WTC11 (cell line): ENCODE measurements at regions not wholly inside any gene's neighbourhood (a gene's known extent, or its start where the extent isn't known, plus 50 kb on each side); places are given as distances from the start of the nearest gene placed in this dataset.

ENCODE experiments used
- AFF4 ChIP-seq: sonication (generic); formaldehyde crosslinking; IDR thresholded peaks from 2 replicates; pipeline ENCODE4 v1.8.1; 2023; ENCODE audit warnings: mild to moderate bottlenecking, missing genetic modification reagents, borderline replicate concordance
- ATF1 ChIP-seq: sonication (generic); formaldehyde crosslinking; IDR thresholded peaks from 2 replicates; pipeline ENCODE4 v1.8.1; 2023; ENCODE audit warnings: mild to moderate bottlenecking, moderate library complexity, missing genetic modification reagents
- ELF4 ChIP-seq: sonication (generic); formaldehyde crosslinking; IDR thresholded peaks from 2 replicates; pipeline ENCODE4 v1.8.1; 2022; ENCODE audit warnings: low read depth, mild to moderate bottlenecking, moderate library complexity, missing genetic modification reagents
- ESRRA ChIP-seq: sonication (generic); formaldehyde crosslinking; IDR thresholded peaks from 2 replicates; pipeline ENCODE4 v1.8.1; 2022; ENCODE audit warnings: mild to moderate bottlenecking, missing genetic modification reagents, borderline replicate concordance
- GTF2I ChIP-seq: fragments of 250-450 bp; sonication (Bioruptor Pico); conservative IDR thresholded peaks from 2 replicates; pipeline ENCODE4 v1.4.0; 2021; ENCODE audit warnings: mild to moderate bottlenecking
- NFATC4 ChIP-seq: fragments of 250-450 bp; sonication (Bioruptor Pico); IDR thresholded peaks from 2 replicates; pipeline ENCODE4 v1.9.0; 2021; ENCODE audit warnings: mild to moderate bottlenecking
- NFE2L1 ChIP-seq: sonication (generic); formaldehyde crosslinking; IDR thresholded peaks from 2 replicates; pipeline ENCODE4 v1.8.1; 2023; ENCODE audit warnings: missing genetic modification reagents
- NFYB ChIP-seq: sonication (generic); formaldehyde crosslinking; conservative IDR thresholded peaks from 2 replicates; pipeline ENCODE4 v1.8.0; 2022; ENCODE audit warnings: low read depth, missing genetic modification reagents
- NR3C1 ChIP-seq: sonication (generic); formaldehyde crosslinking; conservative IDR thresholded peaks from 2 replicates; pipeline ENCODE4 v1.8.1; 2023; ENCODE audit warnings: low read depth, mild to moderate bottlenecking, missing genetic modification reagents
- RORB ChIP-seq: fragments of 250-450 bp; sonication (Bioruptor Pico); IDR thresholded peaks from 2 replicates; pipeline ENCODE4 v1.9.0; 2021; ENCODE audit warnings: mild to moderate bottlenecking
- SMAD4 ChIP-seq: sonication (generic); formaldehyde crosslinking; IDR thresholded peaks from 2 replicates; pipeline ENCODE4 v1.8.0; 2022; ENCODE audit warnings: mild to moderate bottlenecking, missing genetic modification reagents
- SP1 ChIP-seq: sonication (generic); formaldehyde crosslinking; conservative IDR thresholded peaks from 2 replicates; pipeline ENCODE4 v1.8.1; 2022; ENCODE audit warnings: missing genetic modification reagents
- TEAD4 ChIP-seq: sonication (generic); formaldehyde crosslinking; IDR thresholded peaks from 2 replicates; pipeline ENCODE4 v1.8.0; 2022; ENCODE audit warnings: mild to moderate bottlenecking, missing genetic modification reagents
- USF1 ChIP-seq: sonication (generic); formaldehyde crosslinking; IDR thresholded peaks from 2 replicates; pipeline ENCODE4 v1.8.0; 2022; ENCODE audit warnings: mild to moderate bottlenecking, missing genetic modification reagents
- ZBTB43 ChIP-seq: sonication (generic); formaldehyde crosslinking; IDR thresholded peaks from 2 replicates; pipeline ENCODE4 v1.8.1; 2023; ENCODE audit warnings: mild to moderate bottlenecking, missing genetic modification reagents
- ZNF263 ChIP-seq: sonication (generic); formaldehyde crosslinking; IDR thresholded peaks from 2 replicates; pipeline ENCODE4 v1.8.1; 2022; ENCODE audit warnings: low read depth, mild to moderate bottlenecking, moderate library complexity, missing genetic modification reagents
- ZNF317 ChIP-seq: sonication (generic); formaldehyde crosslinking; IDR thresholded peaks from 2 replicates; pipeline ENCODE4 v1.8.1; 2023; ENCODE audit warnings: low read depth, mild to moderate bottlenecking, moderate library complexity, missing genetic modification reagents, borderline replicate concordance
- TF ChIP-seq, protein P1 (sequence below): sonication (generic); formaldehyde crosslinking; IDR thresholded peaks from 2 replicates; pipeline ENCODE4 v1.8.1; 2022; ENCODE audit warnings: mild to moderate bottlenecking, moderate library complexity, missing genetic modification reagents
- TF ChIP-seq, protein P2 (sequence below): sonication (generic); formaldehyde crosslinking; IDR thresholded peaks from 2 replicates; pipeline ENCODE4 v1.8.0; 2022; ENCODE audit warnings: mild to moderate bottlenecking, missing genetic modification reagents
- TF ChIP-seq, protein P3 (sequence below): sonication (generic); formaldehyde crosslinking; conservative IDR thresholded peaks from 2 replicates; pipeline ENCODE4 v1.8.1; 2023; ENCODE audit warnings: mild to moderate bottlenecking, low read depth, missing genetic modification reagents, moderate library complexity
- TF ChIP-seq, protein P4 (sequence below): fragments of 250-450 bp; sonication (Bioruptor Pico); IDR thresholded peaks from 2 replicates; pipeline ENCODE4 v1.9.0; 2021; ENCODE audit warnings: mild to moderate bottlenecking
- TF ChIP-seq, protein P5 (sequence below): sonication (generic); formaldehyde crosslinking; IDR thresholded peaks from 2 replicates; pipeline ENCODE4 v1.8.0; 2022; ENCODE audit warnings: mild to moderate bottlenecking, missing genetic modification reagents
- TF ChIP-seq, protein P6 (sequence below): fragments of 200-600 bp; IDR thresholded peaks from 2 replicates; pipeline ENCODE4 v1.8.0; 2022; ENCODE audit warnings: antibody characterized with exemption

DNA sequence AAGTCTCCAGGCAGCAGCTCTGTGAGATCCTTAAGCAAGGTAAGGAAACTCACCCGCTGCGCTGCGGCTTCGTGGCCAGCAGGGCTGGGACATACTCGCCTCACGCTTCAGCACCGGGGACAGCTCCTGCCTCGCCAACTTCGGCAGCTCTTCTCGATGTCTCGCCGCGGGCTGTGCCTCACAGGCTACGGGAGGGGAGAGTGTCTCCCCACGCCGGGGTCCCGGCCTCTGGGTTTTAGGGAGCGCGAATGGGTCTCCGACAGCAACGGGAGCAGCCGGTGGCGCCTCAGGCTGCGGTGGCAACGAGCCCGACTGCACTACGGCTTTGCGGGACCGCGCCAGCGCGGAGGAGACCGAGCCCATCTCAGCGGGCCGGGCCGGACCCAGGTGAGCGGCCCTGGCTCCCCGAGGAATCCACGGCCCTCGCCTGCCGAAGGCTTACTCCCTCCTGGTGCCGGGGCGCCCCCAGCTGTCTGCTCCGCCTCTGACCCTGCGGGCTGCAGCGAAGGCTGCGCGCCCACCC lies 62.4 kb downstream of the LSM5 start (continued):
- TF ChIP-seq AFF4 (CRISPR knock-in tag) (peak; percentile 83), GTF2I (no peak), ATF1 (CRISPR knock-in tag) (peak; percentile 91; the same call in 1 of the 2 replicates), ESRRA (peak; percentile 97), TEAD4 (CRISPR knock-in tag) (peak; percentile 95), ZNF317 (CRISPR knock-in tag) (peak; percentile 59; the same call in 1 of the 2 replicates), RORB (CRISPR knock-in tag) (no peak), SP1 (CRISPR knock-in tag) (peak; percentile 77), USF1 (CRISPR knock-in tag) (peak; percentile 78), ZBTB43 (CRISPR knock-in tag) (peak; percentile 82; the same call in 1 of the 2 replicates), NR3C1 (0 out of 2 replicates have a peak, but pooled peaks have one; percentile 93), ZNF263 (CRISPR knock-in tag) (peak; percentile 34; the same call in 1 of the 2 replicates), NFYB (peak; percentile 50), ELF4 (CRISPR knock-in tag) (peak; percentile 87), NFE2L1 (peak; percentile 94), NFATC4 (CRISPR knock-in tag) (no peak), SMAD4 (CRISPR knock-in tag) (peak; percentile 84)
- TF ChIP-seq, protein P1, sequence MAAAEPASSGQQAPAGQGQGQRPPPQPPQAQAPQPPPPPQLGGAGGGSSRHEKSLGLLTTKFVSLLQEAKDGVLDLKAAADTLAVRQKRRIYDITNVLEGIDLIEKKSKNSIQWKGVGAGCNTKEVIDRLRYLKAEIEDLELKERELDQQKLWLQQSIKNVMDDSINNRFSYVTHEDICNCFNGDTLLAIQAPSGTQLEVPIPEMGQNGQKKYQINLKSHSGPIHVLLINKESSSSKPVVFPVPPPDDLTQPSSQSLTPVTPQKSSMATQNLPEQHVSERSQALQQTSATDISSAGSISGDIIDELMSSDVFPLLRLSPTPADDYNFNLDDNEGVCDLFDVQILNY: peak; percentile 70; the same call in 1 of the 2 replicates
- TF ChIP-seq, protein P2, sequence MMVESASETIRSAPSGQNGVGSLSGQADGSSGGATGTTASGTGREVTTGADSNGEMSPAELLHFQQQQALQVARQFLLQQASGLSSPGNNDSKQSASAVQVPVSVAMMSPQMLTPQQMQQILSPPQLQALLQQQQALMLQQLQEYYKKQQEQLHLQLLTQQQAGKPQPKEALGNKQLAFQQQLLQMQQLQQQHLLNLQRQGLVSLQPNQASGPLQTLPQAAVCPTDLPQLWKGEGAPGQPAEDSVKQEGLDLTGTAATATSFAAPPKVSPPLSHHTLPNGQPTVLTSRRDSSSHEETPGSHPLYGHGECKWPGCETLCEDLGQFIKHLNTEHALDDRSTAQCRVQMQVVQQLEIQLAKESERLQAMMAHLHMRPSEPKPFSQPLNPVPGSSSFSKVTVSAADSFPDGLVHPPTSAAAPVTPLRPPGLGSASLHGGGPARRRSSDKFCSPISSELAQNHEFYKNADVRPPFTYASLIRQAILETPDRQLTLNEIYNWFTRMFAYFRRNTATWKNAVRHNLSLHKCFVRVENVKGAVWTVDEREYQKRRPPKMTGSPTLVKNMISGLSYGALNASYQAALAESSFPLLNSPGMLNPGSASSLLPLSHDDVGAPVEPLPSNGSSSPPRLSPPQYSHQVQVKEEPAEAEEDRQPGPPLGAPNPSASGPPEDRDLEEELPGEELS: peak; percentile 97
- TF ChIP-seq, protein P3, sequence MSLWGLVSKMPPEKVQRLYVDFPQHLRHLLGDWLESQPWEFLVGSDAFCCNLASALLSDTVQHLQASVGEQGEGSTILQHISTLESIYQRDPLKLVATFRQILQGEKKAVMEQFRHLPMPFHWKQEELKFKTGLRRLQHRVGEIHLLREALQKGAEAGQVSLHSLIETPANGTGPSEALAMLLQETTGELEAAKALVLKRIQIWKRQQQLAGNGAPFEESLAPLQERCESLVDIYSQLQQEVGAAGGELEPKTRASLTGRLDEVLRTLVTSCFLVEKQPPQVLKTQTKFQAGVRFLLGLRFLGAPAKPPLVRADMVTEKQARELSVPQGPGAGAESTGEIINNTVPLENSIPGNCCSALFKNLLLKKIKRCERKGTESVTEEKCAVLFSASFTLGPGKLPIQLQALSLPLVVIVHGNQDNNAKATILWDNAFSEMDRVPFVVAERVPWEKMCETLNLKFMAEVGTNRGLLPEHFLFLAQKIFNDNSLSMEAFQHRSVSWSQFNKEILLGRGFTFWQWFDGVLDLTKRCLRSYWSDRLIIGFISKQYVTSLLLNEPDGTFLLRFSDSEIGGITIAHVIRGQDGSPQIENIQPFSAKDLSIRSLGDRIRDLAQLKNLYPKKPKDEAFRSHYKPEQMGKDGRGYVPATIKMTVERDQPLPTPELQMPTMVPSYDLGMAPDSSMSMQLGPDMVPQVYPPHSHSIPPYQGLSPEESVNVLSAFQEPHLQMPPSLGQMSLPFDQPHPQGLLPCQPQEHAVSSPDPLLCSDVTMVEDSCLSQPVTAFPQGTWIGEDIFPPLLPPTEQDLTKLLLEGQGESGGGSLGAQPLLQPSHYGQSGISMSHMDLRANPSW: no peak; the same call in 1 of the 2 replicates
- TF ChIP-seq, protein P4, sequence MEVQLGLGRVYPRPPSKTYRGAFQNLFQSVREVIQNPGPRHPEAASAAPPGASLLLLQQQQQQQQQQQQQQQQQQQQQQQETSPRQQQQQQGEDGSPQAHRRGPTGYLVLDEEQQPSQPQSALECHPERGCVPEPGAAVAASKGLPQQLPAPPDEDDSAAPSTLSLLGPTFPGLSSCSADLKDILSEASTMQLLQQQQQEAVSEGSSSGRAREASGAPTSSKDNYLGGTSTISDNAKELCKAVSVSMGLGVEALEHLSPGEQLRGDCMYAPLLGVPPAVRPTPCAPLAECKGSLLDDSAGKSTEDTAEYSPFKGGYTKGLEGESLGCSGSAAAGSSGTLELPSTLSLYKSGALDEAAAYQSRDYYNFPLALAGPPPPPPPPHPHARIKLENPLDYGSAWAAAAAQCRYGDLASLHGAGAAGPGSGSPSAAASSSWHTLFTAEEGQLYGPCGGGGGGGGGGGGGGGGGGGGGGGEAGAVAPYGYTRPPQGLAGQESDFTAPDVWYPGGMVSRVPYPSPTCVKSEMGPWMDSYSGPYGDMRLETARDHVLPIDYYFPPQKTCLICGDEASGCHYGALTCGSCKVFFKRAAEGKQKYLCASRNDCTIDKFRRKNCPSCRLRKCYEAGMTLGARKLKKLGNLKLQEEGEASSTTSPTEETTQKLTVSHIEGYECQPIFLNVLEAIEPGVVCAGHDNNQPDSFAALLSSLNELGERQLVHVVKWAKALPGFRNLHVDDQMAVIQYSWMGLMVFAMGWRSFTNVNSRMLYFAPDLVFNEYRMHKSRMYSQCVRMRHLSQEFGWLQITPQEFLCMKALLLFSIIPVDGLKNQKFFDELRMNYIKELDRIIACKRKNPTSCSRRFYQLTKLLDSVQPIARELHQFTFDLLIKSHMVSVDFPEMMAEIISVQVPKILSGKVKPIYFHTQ (CRISPR knock-in tag): no peak
- TF ChIP-seq, protein P5, sequence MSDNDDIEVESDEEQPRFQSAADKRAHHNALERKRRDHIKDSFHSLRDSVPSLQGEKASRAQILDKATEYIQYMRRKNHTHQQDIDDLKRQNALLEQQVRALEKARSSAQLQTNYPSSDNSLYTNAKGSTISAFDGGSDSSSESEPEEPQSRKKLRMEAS (CRISPR knock-in tag): peak; percentile 86
- TF ChIP-seq, protein P6, sequence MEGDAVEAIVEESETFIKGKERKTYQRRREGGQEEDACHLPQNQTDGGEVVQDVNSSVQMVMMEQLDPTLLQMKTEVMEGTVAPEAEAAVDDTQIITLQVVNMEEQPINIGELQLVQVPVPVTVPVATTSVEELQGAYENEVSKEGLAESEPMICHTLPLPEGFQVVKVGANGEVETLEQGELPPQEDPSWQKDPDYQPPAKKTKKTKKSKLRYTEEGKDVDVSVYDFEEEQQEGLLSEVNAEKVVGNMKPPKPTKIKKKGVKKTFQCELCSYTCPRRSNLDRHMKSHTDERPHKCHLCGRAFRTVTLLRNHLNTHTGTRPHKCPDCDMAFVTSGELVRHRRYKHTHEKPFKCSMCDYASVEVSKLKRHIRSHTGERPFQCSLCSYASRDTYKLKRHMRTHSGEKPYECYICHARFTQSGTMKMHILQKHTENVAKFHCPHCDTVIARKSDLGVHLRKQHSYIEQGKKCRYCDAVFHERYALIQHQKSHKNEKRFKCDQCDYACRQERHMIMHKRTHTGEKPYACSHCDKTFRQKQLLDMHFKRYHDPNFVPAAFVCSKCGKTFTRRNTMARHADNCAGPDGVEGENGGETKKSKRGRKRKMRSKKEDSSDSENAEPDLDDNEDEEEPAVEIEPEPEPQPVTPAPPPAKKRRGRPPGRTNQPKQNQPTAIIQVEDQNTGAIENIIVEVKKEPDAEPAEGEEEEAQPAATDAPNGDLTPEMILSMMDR: no peak
